Panc1 (cell line): ENCODE measurements at regions not wholly inside any gene's neighbourhood (a gene's known extent, or its start where the extent isn't known, plus 50 kb on each side); places are given as distances from the start of the nearest gene placed in this dataset.

Experiments used
- POLR2AphosphoS5 ChIP-seq: IDR thresholded peaks from 2 replicates; pipeline ENCODE4 v1.6.1; 2012; ENCODE audit warnings: mild to moderate bottlenecking, low read depth, low read length, moderate library complexity
- TF ChIP-seq, protein P1 (sequence below): fragments of 450-650 bp; IDR thresholded peaks from 2 replicates; pipeline ENCODE4 v1.5.1; 2017; ENCODE audit warnings: mild to moderate bottlenecking

DNA sequence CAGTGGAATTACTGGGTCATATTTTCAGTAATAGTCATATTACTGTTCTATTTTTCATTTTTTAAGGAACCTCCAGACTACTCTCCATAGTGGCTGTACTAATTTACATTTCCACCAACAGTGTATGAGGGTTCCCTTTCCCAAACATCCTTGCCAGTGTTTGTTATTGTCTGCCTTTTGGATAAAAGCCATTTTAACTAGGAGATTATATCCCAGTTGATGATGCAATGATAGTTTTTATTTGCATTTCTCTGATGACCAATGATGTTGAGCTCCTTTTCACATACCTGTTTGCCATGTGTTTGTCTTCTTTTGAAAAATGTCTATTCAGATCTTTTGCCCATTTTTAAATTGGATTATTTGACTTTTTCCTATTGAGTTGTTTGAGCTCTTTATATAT is 410.8 kb downstream of the TTLL7 start:
- TF ChIP-seq, protein P1, sequence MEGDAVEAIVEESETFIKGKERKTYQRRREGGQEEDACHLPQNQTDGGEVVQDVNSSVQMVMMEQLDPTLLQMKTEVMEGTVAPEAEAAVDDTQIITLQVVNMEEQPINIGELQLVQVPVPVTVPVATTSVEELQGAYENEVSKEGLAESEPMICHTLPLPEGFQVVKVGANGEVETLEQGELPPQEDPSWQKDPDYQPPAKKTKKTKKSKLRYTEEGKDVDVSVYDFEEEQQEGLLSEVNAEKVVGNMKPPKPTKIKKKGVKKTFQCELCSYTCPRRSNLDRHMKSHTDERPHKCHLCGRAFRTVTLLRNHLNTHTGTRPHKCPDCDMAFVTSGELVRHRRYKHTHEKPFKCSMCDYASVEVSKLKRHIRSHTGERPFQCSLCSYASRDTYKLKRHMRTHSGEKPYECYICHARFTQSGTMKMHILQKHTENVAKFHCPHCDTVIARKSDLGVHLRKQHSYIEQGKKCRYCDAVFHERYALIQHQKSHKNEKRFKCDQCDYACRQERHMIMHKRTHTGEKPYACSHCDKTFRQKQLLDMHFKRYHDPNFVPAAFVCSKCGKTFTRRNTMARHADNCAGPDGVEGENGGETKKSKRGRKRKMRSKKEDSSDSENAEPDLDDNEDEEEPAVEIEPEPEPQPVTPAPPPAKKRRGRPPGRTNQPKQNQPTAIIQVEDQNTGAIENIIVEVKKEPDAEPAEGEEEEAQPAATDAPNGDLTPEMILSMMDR: no peak
- no peak for TF ChIP-seq POLR2AphosphoS5
